Right lobe of liver (tissue), 6 donors: ENCODE measurements at regions not wholly inside any gene's neighbourhood (a gene's known extent, or its start where the extent isn't known, plus 50 kb on each side); places are given as distances from the start of the nearest gene placed in this dataset.

Experiments
- ATAC-seq, 4 donors: fragments of 200-7000 bp; cut with Tn5 transposase; one replicate each; pipeline ENCODE4 v1.9.1; 2020; ENCODE audit warnings: mild to moderate bottlenecking in 4 of 4, moderate library complexity in 4 of 4
- DNase-seq, 3 donors: peaks; one replicate each; pipeline ENCODE4 v3.0.0-alpha.2; 2020
- H3K27ac ChIP-seq, 3 donors: fragments of 200-600 bp; one replicate each; pipeline ENCODE4 v1.8.0; 2022
- H3K27me3 ChIP-seq, 2 donors: fragments of 200-600 bp; one replicate each; pipeline ENCODE4 v1.8.0; 2022
- H3K36me3 ChIP-seq, 4 donors: fragments of 200-600 bp; sonication (generic) in 1 of 4; one replicate each; pipeline versions ENCODE4 v1.5.1 to v1.8.0; 2017 to 2022; ENCODE audit warnings: control low read depth in 1 of 4
- H3K4me1 ChIP-seq, 4 donors: fragments of 200-600 bp; sonication (generic) in 1 of 4; one replicate each; pipeline versions ENCODE4 v1.5.1 to v1.8.0; 2017 to 2022; ENCODE audit warnings: control low read depth in 1 of 4
- H3K4me3 ChIP-seq, 3 donors: fragments of 200-600 bp; one replicate each; pipeline ENCODE4 v1.8.0; 2022
- H3K9me3 ChIP-seq, 4 donors: fragments of 200-600 bp; sonication (generic) in 1 of 4; one replicate each; pipeline versions ENCODE4 v1.5.1 to v1.8.0; 2017 to 2022; ENCODE audit warnings: control low read depth in 1 of 4
- CTCF ChIP-seq, 4 donors: fragments of 200-600 bp in 3 of 4; fragments of 450-650 bp in 1 of 4; IDR thresholded peaks; one replicate each; pipeline versions ENCODE4 v1.5.1 to v1.8.0; 2016 to 2022; ENCODE audit warnings: antibody characterized with exemption in 4 of 4, mild to moderate bottlenecking in 2 of 4
- POLR2A ChIP-seq: fragments of 450-650 bp; IDR thresholded peaks from one replicate; pipeline ENCODE4 v1.6.1; 2017; ENCODE audit warnings: antibody characterized with exemption, mild to moderate bottlenecking
- WGBS: methylation state at CpG from one replicate; pipeline ENCODE4 v1.1.6; 2018; ENCODE audit warnings: low coverage, low lambda C conversion rate; ENCODE audit not compliant: insufficient coverage; ENCODE audit errors: missing lambda C conversion rate; 5-methylcytosine and 5-hydroxymethylcytosine counted together
- intact Hi-C, 2 donors: fragments of 100-400 bp; cut with DNase I; formaldehyde crosslinking; loops; one replicate each; pipeline versions ENCODE4 v1.11.2 to v1.14.1; 2022
- donor health status: DM: no; HTN: yes; CAD: no.
- donor health status: DM: no; HTN: no; CAD: no.
- donor health status: DM: no; HTN: no; CAD: no.
- donor health status: DM: no; HTN: yes; CAD: no.
- donor health status: DM: no; HTN: yes; CAD: no.

DNA sequence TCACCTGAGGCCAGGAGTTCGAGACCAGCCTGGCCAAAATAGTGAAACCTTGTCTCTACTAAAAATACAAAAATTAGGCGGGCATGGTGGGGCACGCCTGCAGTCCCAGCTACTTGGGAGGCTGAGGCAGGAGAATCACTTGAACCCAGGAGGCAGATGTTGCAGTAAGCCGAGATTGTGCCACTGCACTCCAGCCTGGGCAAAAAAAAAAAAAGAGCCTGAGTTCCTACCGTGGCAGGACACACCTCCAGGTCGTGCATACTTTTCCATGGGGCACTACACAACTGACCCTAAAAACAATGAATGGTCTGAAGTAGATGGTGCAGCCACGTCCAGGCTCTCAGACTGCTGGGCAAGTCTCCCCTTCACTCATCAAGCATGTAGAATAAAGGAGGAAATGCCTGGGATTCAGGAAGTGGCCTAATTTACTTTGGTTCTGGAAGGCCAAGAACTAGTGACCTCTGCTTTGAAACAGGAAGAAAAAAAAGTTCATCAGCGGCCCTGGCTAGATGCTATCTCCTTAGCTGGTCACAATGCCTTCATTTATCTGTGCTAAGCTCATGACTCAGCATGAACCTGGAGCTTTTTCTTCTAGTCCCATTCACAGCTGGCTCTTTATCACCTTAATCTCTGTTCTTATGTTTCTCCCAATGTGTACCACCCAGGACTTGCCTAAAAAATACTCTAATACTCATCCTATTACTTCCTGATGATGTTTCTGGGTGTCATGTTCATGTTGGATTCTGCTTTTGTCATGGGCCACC, 55.8 kb upstream of the OR6J1 start:
- WGBS: 35% methylated on average over 3 of the region's 8 CpGs
- no peak overlapping the region for H3K4me3 ChIP-seq
- H3K9me3 ChIP-seq: no peaks in the 10 kb centered on the region
- no peaks in the 10 kb centered on the region for H3K27me3 ChIP-seq
- no peaks in the 10 kb centered on the region for H3K4me1 ChIP-seq
- intact Hi-C loops: no loop called here
- TF ChIP-seq CTCF (IDR thresholded peaks at IDR 0.05) (no peak), POLR2A (no peak)
- H3K27ac ChIP-seq: no peak overlapping the region
- no peaks in the 10 kb centered on the region for H3K36me3 ChIP-seq
- ATAC-seq: peak; percentile 20 to 59 (median 30)
- no peak for DNase-seq

GRCh38 chr14:22713631-22713950, 52.9 kb upstream of the OXA1L start:
- no peaks in the 10 kb centered on the region for H3K27me3 ChIP-seq
- no peaks in the 10 kb centered on the region for H3K4me1 ChIP-seq
- intact Hi-C loops: no loop called here
- 78% methylated on average over 9 of the region's 9 CpGs for WGBS
- no peak for DNase-seq
- no peaks in the 10 kb centered on the region for H3K9me3 ChIP-seq
- TF ChIP-seq POLR2A (no peak), CTCF (IDR thresholded peaks at IDR 0.05) (no peak)
- no peaks in the 10 kb centered on the region for H3K36me3 ChIP-seq
- no peak for ATAC-seq
- peak overlapping the region in 1 of 3 donors; percentile 24 for H3K4me3 ChIP-seq
- H3K27ac ChIP-seq: no peak overlapping the region

GRCh38 chr14:22715186-22715812, 51.2 kb upstream of the OXA1L start:
- H3K4me1 ChIP-seq: no peaks in the 10 kb centered on the region
- no peak for ATAC-seq
- DNase-seq: no peak
- H3K9me3 ChIP-seq: no peaks in the 10 kb centered on the region
- H3K36me3 ChIP-seq: no peaks in the 10 kb centered on the region
- no peak overlapping the region for H3K4me3 ChIP-seq
- 73% methylated on average over 3 of the region's 8 CpGs for WGBS
- no peak for TF ChIP-seq CTCF (IDR thresholded peaks at IDR 0.05)
- no peak for TF ChIP-seq POLR2A
- intact Hi-C loops: no loop called here
- no peaks in the 10 kb centered on the region for H3K27me3 ChIP-seq
- H3K27ac ChIP-seq: no peak overlapping the region

GRCh38 chr14:22715890-22716289, 50.6 kb upstream of the OXA1L start:
- no peak for ATAC-seq
- no peak for TF ChIP-seq POLR2A
- no peak for TF ChIP-seq CTCF (IDR thresholded peaks at IDR 0.05)
- Histone ChIP-seq H3K4me3 (no peak overlapping the region), H3K9me3 (no peaks in the 10 kb centered on the region), H3K36me3 (no peaks in the 10 kb centered on the region), H3K27me3 (no peaks in the 10 kb centered on the region), H3K27ac (no peak overlapping the region), H3K4me1 (no peaks in the 10 kb centered on the region)
- WGBS: 59% methylated on average over 1 of the region's 1 CpG
- DNase-seq: no peak
- intact Hi-C loops: no loop called here
